ENCODE measurements at regions not wholly inside any gene's neighbourhood (a gene's known extent, or its start where the extent isn't known, plus 50 kb on each side); places are given as distances from the start of the nearest gene placed in this dataset.
"Not testable (repeated sequence)": the region's sequence is repeated elsewhere in the genome, so short reads cannot be mapped to it uniquely, and the experiment has no call there.

DNA sequence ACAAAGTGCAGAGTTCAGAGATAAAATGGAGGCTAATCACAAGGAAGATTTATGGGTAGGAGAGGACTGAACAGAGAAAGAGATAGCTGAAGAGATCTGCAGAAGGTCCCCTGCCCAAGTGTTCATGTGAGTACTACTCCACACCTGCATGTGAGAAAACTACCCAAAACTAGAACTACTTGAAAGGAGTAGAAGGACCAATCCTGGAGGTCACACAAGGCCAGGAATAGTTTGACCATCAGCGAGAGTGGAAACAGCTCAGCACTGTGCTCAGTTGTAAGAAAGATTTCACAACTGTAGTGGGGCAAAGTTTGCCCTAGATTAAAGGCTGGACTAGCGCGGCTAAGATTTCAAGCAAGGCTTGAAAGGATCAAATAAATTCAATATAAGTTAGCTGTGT is 422.7 kb upstream of the LCORL start:
- no peak for DNase-seq (ENCODE audit: low read depth)

DNA sequence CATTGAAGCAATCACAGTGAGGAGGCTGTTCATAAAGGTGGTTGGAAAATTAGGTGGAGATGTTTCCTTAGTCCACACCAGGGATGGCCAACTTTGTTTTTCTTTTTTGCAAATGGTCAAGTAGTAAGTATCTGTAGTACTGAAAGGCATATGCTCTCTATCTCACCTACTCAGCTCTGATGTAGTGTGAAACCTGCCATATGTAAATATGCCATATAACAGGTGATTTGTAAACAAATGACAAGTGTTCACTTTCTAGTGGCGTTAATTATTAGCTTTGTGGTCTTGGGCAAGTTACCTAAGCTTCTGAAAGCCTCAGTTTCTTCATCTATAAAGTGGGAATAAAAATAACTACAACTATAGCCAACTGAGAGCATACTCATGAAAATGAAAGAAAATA is 421.4 kb upstream of the LCORL start:
- no peak for DNase-seq (ENCODE audit: low read depth)

DNA sequence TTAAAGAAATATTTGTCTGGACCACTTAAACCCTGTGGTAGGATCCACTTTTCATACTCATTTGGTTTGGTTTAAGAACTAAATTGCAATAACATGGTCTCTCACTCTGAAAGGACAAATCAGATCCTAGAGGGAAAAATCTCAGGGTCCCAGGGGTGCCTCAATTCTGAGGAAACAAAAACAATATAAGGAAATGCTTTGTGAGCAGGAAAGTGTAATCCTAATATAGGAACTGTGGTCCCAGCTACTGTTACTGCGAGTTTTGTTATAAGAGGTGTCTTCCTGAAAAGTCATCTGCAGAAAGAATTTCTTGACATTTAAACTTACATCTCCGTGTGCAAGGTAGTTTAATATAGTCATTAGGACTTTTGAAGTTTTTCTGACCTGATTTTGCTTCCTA is 420.1 kb upstream of the LCORL start:
- no peak for DNase-seq (ENCODE audit: low read depth)

DNA sequence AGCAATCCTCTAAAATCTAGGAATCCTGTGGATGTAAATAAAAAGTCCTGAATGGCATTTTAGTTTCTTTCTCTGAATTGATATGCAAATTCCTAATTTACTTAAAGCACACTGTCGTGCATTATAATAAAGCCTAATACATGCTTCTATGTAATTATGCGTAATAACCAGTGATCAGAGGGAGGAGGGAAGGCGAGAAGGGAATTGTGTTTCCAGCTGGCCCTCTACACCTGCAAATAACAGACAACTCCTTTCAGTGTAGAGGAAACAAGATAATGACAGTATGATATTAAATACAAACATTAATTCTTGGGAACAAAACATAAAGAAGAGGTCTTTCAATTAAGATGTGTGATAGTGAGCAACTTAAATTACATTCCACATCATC is 419.6 kb upstream of the LCORL start:
- DNase-seq (ENCODE audit: low read depth): no peak

DNA sequence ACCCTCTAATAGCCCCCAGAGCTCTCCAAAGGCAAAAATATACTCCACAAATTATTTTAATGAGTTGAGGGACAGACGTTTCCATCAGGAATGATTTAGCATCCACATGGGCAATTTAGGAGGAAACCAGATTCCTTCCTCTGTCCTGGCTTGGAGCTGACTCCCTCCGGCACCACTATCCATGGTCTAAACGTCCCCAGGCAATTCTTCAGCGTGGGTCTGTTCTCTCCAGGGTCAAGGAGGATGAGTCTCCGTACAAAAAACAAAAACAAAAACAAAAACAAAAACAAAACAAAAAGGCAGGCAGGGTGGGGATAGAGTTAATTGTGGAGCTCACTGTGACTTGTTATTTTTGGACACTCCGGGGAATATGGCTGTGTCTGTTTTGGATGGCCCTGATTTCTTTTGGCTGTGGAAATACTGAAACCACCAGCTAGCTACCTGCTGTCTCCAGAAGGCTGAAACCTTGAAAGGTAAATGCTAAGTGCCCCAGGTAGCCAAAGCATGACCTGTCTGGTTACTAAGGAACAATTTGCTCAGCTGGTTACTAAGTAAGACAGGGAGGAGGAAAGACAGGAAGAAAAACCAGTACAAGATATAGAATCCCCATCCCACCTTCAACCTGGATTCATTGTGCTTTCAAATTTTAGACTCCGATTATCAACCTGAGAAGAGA is 419.1 kb upstream of the LCORL start:
- no peak for DNase-seq (ENCODE audit: low read depth)

DNA sequence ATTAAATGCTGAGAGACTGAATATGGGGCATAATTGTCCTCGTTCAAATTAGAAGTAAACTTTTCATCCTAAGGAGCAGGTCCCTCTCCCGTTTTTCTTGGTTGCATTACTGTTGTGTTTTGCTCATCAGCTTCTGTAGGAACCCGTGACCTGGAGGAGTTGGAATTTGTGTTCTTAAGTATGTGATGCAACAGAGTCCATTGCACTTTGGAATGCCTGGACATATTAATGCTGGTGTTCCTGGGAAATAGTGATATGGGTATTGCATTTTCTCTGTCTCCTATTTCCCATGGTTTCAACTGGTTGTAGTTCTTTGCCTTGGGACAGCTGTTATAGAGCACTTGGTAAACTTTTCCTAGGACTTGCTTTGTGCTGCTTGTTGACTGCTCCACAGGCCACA is 417.8 kb upstream of the LCORL start:
- no peak for DNase-seq (ENCODE audit: low read depth)

DNA sequence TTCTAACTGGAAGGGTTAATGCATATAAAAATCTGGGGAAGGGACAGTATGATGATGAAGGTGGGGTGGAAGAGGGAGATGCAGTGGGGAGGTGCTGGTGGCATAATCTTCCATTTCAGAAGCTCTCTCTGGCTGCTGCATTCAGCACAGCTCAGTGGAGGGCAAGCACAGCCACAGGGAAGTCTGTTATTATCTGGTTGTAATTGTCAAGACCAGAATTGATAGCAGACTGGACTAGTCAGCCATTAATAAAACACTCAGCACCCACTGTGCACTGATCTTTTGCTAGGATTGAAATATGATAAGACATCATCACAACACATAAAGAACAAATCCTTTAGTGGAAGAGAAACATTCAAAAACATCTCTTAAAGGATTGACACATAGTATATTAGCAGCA is 414.2 kb upstream of the LCORL start:
- no peak for DNase-seq (ENCODE audit: low read depth)

DNA sequence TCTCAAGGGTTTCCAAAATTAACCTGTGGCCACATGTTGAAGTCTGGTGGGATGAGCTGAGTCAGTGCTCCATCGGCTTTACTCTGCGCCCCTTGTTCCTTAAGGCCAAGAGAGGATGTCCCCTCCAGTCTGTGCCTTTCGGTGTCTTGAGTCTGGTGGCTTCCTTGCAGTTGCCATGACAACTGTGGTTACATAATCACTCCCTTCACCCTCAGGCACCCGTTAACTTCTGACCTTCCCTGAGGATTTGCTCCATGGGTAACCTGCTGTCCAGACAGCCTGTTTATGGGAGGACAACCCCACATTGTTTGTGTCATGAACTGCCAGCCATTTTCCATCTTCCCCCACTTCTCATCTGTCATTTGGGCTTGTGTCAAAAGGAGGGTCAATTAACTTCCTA is 401.1 kb upstream of the LCORL start:
- no peak for DNase-seq (ENCODE audit: low read depth)

DNA sequence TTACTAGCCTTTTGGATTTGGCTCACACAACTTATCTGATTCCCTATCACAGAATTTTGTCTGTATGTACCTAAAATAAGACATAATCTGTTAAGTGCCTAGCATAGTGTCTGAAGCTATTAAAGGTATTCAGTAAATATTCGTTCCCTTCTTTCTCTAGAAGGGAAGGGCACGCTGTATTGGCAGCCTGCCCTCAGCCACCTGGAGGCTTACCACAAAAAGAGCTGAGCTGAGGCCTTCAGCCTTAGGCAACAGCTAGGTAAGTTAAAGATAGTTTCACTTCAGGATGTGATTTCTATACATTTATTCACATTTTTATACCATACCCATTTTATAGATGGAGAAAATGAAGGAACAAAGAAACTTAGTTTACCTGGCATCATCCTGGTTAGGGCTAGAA is 400.0 kb upstream of the LCORL start:
- DNase-seq (ENCODE audit: low read depth): no peak

DNA sequence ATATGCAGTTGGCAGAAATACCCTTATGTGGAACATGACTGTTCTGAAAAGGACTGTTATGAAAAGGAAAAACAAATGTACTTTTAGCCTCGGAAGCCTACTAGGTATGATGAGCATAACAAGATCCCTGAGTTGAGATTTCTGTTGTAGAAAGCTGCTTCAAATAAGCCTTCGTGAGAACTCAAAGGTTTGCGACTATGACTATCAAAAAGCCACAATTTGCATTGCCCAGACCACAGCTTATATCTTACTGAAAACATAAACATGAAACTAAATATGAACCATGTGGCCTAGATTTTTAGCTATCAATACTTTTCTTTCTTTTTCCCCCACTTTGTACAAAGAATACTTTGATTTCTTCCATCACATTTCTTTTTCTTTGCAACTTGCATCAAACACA is 398.2 kb upstream of the LCORL start:
- DNase-seq (ENCODE audit: low read depth): no peak

DNA sequence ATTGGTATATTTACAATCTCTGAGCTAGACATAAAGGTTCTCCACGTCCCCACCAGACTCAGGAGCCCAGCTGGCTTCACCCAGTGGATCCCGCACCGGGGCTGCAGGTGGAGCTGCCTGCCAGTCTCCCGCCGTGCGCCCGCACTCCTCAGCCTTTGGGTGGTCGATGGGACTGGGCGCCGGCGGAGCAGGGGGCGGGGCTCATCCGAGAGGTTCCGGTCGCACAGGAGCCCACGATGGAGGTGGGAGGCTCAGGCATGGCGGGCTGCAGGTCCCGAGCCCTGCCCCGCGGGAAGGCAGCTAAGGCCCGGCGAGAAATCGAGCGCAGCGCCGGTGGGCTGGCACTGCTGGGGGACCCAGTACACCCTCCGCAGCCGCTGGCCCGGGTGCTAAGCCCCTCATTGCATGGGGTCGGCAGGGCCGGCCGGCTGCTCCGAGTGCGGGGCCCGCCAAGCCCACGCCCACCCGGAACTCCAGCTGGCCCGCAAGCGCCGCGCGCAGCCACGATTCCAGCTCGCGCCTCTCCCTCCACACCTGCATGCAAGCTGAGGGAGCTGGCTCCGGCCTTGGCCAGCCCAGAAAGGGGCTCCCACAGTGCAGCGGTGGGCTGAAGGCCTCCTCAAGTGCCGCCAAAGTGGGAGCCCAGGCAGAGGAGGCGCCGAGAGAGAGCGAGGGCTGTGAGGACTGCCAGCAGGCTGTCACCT is 396.8 kb upstream of the LCORL start:
- DNase-seq (ENCODE audit: low read depth): not testable (repeated sequence)

DNA sequence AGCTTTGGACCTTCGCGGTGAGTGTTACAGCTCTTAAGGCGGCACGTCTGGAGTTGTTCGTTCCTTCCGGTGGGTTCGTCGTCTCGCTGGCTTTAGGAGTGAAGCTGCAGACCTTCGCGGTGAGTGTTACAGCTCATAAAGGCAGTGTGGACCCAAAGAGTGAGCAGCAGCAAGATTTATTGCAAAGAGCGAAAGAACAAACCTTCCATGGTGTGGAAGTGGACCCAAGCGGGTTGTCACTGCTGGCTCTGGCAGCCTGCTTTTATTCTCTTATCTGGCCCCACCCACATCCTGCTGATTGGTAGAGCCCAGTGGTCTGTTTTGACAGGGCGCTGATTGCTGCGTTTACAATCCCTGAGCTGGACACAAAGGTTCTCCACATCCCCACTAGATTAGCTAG is 396.1 kb upstream of the LCORL start:
- DNase-seq (ENCODE audit: low read depth): not testable (repeated sequence)

DNA sequence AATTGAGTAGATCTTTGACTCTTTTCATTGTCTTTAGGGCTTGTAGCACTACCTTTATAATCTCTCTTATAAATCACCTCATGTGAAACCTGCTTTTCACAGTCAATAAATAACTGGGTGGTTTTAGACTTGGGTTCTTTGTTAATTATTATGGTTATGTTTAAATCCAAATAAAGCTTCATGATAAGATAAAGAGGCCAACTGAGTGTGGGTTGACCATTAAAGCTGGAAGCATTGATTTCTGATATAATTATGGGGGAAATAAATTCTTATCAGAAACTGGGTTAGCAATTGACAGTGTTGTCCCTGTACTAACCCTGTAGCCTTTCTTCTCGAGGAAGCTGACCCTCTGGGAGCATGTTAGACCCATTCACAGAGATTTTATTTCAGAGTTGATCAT is 384.7 kb upstream of the LCORL start:
- no peak for DNase-seq (ENCODE audit: low read depth)

DNA sequence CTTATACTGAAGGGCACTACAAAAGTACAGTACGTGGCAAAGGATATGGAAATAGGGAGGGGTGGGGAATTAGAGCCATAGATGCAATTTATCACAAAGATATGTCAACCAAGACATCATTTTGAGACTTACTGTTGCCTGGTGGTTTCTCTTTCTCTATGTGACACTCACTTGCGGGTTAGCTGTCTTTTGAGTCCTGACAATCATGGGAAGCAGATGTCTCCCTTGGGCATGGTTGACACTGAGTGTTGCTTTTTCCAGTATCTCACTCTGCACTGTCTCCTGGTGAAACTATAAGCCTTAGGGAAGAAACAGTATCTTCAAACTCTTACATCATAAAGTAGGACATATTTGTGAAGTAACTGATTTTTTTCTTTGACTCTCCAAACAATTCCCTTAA is 383.5 kb upstream of the LCORL start:
- no peak for DNase-seq (ENCODE audit: low read depth)

DNA sequence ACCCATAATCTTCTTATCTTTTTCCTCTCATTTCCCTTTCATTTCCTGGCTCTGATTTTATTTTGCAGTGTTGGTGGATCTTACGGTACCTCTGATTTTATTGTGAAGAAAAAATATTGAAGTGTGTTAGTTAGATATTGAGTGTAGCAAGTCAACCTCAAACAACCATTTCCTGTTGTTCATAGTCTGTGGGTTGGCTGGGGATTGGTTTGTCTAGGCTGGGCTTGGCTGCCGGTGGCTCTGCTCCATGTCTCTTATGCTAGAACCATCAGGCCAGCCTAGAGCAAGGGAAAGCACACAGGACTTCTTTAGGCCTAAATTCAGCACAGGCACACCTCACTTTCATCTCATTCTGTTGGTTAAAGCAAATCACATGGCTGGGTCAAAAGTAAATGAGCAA is 383.1 kb upstream of the LCORL start:
- no peak for DNase-seq (ENCODE audit: low read depth)

DNA sequence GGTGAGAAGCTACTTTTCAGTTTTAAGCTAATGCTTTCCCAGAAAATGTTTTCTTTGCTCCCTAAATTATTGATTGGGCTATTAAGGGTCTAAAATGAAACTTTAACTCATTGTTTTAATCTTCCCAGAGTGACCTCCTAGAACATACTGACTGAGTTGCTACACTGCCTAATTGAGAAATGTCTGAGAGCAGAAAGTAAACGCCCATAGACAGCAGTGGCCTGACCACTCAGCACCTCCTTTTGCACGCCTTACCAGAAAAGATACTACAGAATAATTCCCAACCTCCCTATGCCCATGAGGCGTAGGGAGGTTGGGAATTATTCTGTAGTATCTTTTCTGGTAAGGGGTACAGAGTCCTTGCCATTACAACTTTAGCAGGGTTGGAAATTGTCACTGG is 381.8 kb upstream of the LCORL start:
- no peak for DNase-seq (ENCODE audit: low read depth)

DNA sequence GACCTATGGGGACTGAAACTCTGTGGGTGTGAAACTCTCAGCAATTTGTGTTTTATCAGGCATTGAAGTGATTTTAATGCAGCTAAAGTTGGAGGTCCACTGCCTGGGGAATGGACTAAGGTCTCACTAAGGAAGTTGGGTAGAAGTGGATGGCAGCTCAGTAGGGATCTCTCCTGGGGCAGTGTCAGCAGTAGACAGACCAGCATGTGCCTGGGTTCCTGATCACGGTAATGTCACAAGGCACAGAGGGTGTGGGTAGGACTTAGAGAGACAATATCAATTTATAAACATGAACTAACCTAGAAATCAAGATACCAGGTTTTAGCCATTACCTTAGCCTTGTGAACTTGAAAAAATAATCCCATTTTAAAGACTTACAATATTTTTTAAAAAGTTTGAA is 380.3 kb upstream of the LCORL start:
- no peak for DNase-seq (ENCODE audit: low read depth)

DNA sequence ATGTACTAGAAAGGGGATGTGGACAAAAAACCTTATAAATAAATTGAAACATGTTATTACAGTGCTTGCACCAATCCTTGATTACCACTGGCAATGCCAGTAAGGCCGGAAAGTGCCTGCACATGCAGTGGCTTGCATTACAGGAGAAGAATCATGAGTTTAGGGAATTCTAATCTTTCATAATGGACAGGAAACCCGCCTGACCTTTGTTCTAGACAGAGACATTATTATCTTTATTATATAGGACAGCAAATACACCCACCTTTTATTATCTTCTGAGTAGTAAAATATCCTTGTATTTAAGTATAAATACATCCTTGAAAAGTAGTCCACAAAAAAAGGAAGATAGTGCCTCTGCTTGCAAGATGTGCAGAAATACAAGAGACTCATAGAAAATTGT is 379.9 kb upstream of the LCORL start:
- no peak for DNase-seq (ENCODE audit: low read depth)

DNA sequence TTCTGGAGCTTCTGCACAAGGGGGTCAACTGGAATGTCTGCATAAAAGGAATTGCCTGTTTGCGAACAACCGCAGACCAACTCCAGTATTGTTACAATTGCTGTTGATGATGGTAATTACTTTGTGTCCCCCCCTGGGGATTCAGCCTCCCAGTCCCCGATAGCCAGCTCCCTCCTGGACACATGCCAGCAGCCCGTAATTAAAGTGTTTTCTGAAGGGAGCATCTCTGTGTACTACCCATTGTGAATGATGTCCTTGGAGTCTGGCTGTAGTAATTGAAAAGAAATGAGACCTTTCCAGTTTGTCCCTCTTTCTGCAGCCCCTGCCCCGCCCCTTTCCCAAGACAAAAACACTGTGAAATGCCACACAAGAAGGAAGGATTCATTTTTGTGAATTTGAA is 377.1 kb upstream of the LCORL start:
- no peak for DNase-seq (ENCODE audit: low read depth)

DNA sequence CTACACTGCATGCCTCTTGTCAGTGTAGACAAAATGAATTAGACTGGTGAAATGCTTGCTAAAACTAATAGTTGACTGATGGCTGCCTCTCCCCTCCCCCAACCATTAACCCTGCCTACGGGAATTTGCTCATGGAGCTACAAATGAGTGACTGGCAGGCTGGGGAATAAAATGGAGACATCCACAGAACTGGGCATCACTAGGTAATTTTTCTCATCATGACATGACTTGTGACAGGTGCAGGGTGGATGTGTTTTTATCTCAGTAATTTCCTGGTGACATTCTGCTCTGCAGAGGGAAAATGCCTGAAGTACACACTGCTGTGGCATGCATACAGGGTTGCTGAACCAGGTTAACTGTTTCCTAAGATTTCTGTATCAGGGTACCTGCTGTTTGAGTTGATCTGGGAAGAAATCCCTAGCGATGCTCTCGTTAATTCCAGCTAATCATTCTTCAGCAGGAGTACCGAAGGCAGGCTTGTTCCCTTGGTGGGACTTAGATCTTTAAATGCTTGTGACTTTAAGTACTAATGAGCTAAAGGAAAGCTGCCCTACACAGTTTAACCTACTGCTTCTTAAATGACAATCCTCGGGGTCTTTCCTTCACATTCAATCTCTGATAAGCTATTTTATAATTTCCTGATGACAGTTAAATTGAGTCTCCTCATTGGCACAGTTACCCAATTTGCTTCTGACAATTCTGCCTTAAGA is 376.3 kb upstream of the LCORL start:
- DNase-seq (ENCODE audit: low read depth): no peak

DNA sequence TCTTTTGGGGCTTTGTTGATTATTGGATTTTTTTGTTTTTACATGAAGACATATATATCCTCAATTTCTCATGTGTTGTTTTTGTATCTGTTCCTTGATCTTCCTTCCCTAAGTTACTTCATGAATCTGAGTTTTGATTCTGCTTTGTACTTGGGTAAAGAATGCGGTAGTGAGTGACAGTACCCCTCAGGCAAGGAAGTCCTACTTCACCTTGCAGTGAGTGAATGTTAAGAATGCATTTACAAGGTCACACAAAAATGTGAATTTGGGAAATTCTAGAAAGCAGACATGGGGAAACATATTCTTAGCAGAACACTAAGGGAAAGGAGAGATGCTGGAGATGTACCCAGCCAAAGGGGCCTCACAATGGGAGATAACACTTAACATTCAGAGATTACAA is 373.1 kb upstream of the LCORL start:
- no peak for DNase-seq (ENCODE audit: low read depth)

DNA sequence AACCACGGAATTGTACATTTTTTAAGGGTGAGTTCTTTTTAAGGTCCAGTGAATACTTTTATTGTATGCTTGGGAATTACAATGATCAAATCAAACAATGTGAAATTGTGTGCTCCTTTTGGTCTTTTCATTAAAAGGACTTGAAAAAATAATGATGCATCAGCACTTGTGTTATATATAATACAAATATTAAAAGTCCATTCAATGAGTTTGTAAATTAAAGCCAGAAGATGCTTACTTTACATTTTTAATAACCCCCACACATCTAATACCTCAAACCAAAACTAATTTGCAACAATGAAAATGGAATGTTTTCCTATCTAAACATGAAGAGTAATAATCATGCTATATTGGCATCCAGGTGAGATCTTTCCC is 369.8 kb upstream of the LCORL start:
- DNase-seq (ENCODE audit: low read depth): no peak

DNA sequence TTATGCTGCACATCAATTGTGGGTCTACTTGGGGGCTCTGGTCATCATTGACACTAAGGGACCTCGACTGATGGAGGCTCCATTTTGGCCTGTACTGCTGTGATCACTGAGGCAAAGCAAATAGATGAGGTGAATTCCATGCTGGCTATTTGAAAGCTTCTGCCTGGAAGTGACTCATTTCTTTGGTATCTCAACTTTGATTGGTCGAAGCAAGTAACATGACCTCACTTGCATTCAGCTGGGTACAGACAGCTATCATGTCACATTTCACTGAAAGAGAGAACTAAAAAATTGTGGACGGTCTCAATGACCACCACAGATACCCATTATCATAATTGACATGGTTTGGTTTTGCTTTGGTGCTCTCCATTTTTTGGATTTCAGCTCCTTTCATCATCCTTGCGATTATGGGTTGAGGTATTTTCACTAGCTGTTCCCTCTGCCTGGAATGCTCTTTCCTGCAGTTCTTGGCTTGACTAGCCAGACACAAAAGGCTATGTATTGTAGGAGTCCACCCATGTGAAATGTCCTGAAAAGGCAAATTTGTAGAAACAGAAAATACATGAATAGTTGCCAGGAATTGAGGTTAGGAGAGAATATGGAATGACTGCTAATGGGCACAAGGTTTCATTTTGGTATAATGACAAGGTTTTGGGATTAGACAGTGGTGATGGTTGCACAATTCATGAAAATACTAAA is 369.2 kb upstream of the LCORL start:
- no peak for DNase-seq (ENCODE audit: low read depth)
